ENCODE measurements at regions not wholly inside any gene's neighbourhood (a gene's known extent, or its start where the extent isn't known, plus 50 kb on each side); places are given as distances from the start of the nearest gene placed in this dataset.

DNA sequence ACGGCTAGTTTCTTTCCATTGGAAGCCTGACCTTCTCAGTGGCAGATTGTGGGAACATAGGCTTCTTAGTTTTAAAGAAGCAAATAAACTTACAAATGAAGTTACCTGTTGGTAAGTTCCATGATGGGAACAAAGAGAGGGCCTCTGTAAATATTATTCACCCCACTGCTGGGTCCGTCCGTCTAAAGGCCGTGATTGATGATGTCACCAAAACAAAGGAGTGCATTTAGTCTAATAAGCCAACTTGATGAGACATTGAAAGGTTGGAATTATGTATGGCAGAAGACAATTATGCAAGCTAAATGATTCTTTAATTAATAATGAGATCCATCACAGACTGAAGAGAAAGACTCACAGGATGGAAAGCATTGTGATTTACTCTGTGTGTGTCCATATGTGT lies 1091.9 kb upstream of the FANCL start:
- TF ChIP-seq, protein P1, sequence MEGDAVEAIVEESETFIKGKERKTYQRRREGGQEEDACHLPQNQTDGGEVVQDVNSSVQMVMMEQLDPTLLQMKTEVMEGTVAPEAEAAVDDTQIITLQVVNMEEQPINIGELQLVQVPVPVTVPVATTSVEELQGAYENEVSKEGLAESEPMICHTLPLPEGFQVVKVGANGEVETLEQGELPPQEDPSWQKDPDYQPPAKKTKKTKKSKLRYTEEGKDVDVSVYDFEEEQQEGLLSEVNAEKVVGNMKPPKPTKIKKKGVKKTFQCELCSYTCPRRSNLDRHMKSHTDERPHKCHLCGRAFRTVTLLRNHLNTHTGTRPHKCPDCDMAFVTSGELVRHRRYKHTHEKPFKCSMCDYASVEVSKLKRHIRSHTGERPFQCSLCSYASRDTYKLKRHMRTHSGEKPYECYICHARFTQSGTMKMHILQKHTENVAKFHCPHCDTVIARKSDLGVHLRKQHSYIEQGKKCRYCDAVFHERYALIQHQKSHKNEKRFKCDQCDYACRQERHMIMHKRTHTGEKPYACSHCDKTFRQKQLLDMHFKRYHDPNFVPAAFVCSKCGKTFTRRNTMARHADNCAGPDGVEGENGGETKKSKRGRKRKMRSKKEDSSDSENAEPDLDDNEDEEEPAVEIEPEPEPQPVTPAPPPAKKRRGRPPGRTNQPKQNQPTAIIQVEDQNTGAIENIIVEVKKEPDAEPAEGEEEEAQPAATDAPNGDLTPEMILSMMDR (IDR thresholded peaks at IDR 0.05; ENCODE audit: insufficient read depth, low read length, poor library complexity, severe bottlenecking): no peak
- no peak for TF ChIP-seq EZH2phosphoT487 (conservative IDR thresholded peaks at IDR 0.05; ENCODE audit: low read length)
